ENCODE measurements at regions not wholly inside any gene's neighbourhood (a gene's known extent, or its start where the extent isn't known, plus 50 kb on each side); places are given as distances from the start of the nearest gene placed in this dataset.

DNA sequence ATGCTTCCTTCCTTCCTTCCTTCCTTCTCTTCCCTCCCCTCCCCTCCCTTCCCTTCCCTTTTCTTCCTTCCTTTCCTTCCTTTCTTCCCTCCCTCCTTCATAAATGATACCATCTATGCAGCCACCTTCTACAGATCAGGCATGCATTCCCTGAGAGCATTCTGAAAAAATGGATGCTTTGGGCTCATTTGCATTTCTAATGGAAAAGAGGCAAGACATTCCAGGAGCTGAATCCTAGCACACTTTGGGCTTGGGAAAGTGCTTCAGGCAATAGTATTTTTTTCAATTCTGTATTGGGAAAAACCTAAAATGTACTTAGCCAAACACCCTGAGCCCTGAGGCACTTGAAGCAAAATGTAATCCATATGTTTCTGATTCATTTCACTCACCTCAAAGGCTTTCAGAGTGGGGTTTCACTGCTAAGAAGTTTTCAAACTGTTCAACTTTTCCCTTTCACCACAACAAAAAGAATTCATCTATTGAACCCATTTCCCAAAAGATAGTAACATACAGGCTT lies 220.1 kb upstream of the RORA start:
- TF ChIP-seq, protein P1, sequence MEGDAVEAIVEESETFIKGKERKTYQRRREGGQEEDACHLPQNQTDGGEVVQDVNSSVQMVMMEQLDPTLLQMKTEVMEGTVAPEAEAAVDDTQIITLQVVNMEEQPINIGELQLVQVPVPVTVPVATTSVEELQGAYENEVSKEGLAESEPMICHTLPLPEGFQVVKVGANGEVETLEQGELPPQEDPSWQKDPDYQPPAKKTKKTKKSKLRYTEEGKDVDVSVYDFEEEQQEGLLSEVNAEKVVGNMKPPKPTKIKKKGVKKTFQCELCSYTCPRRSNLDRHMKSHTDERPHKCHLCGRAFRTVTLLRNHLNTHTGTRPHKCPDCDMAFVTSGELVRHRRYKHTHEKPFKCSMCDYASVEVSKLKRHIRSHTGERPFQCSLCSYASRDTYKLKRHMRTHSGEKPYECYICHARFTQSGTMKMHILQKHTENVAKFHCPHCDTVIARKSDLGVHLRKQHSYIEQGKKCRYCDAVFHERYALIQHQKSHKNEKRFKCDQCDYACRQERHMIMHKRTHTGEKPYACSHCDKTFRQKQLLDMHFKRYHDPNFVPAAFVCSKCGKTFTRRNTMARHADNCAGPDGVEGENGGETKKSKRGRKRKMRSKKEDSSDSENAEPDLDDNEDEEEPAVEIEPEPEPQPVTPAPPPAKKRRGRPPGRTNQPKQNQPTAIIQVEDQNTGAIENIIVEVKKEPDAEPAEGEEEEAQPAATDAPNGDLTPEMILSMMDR (IDR thresholded peaks at IDR 0.05; ENCODE audit: insufficient read depth, low read depth, low read length, missing control alignments): no peak
- no peak for DNase-seq (ENCODE audit: low read depth)
- H3K4me3 ChIP-seq (ENCODE audit: low read length): no peak overlapping the region

DNA sequence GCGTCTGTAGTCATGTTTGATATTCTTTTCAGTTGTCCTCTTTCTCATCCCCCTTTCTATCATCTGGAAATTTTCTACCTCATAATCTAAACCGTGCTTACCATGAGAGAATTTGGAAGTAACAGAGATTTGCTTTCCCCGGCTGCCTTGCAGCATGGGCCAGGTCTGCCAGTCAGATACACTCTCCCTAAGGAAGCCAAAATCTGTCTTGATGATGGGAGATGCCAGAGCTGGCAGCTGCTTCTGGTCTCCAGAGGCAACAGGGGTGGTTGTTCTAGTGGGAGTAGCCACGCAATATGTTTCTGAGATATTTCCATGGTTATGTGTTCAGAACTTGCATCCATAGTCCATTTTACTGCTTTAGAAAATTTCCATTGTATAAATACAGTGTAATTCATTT lies 218.9 kb upstream of the RORA start:
- DNase-seq (ENCODE audit: low read depth): no peak
- H3K4me3 ChIP-seq (ENCODE audit: low read length): no peak overlapping the region
- TF ChIP-seq, protein P1 (IDR thresholded peaks at IDR 0.05; ENCODE audit: insufficient read depth, low read depth, low read length, missing control alignments): no peak

DNA sequence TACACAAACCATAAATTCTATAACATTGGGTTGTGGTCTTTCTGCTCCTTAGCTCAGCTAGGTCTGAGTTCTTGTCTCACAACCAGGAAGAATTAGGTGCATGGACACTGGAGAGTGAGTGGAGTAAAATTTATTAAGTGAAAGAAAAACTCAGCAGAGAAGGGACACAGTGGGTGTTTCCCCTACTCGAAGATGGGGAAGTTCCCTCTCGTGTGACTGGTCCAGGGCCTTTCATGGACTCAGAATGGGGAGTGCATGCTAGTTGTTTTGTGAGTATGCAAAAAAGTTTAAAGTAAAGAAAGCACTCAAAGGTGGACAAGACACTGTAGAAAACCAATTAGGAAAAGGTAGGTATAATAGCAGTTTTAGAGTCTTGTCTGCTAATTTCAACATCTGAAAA lies 215.5 kb upstream of the RORA start:
- DNase-seq (ENCODE audit: low read depth): no peak
- no peak overlapping the region for H3K4me3 ChIP-seq (ENCODE audit: low read length)
- TF ChIP-seq, protein P1 (IDR thresholded peaks at IDR 0.05; ENCODE audit: insufficient read depth, low read depth, low read length, missing control alignments): no peak

DNA sequence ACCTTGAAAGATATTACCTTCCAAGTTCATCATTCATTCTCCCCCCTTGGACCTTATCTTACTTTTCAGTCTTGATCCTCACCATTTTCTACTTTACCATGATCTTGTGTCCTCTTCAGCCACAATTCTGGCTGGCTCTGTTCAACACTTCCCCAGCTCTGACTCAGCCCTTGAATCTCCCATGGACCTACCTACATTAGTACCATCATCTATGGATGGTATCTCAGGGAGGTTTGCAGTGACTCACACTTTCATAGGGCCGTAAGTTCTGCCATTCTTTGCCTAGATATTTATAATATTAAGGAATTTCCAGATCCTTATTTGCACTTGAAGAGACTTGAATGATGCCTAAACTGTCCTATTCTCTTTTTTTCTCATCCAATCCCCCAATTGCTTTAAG lies 213.7 kb upstream of the RORA start:
- H3K4me3 ChIP-seq (ENCODE audit: low read length): no peak overlapping the region
- TF ChIP-seq, protein P1 (IDR thresholded peaks at IDR 0.05; ENCODE audit: insufficient read depth, low read depth, low read length, missing control alignments): no peak
- DNase-seq (ENCODE audit: low read depth): no peak

DNA sequence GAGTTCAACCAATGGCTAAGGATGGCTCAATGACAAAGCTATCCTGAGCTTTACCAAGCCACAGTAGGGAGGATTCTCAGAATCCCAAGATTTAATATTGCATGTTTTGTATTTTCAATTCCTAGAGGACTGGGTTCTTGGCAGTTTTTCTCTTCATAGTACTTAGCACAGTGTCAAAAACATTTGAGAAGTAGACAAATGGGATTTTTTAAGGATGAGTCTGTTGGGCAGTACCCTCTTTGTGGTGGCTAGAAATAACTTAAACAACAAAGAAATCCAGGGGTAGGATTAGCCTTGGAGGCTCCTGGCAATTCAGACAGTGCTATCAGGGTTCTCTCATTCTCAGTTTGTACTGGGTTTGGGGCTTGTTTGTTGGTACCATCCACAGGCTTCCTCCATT lies 212.8 kb upstream of the RORA start:
- no peak for DNase-seq (ENCODE audit: low read depth)
- TF ChIP-seq, protein P1 (IDR thresholded peaks at IDR 0.05; ENCODE audit: insufficient read depth, low read depth, low read length, missing control alignments): no peak

DNA sequence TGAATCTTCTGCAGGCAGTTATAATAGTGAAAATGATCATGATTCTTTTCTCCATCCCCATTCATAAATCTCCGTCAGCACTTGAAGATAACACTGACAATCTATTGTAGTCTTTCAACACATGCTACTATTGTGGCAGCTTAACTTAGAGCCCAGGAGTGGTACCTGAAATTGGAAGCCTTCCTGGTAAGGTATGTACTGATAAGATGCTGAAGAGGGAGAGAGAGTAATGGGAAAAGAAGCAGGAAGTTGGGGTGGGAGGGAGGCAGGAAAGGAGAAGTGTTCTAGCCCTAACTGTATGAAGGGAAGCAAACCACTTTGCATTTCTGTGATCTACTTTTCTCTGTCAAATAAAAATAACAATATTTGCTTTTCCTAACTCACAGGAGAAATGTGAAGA lies 197.4 kb upstream of the RORA start:
- no peak overlapping the region for H3K4me3 ChIP-seq (ENCODE audit: low read length)
- TF ChIP-seq, protein P1 (IDR thresholded peaks at IDR 0.05; ENCODE audit: insufficient read depth, low read depth, low read length, missing control alignments): no peak
- DNase-seq (ENCODE audit: low read depth): no peak

More for the DNA sequence above, 212.8 kb upstream of the RORA start:
- H3K4me3 ChIP-seq (ENCODE audit: low read length): no peak overlapping the region

DNA sequence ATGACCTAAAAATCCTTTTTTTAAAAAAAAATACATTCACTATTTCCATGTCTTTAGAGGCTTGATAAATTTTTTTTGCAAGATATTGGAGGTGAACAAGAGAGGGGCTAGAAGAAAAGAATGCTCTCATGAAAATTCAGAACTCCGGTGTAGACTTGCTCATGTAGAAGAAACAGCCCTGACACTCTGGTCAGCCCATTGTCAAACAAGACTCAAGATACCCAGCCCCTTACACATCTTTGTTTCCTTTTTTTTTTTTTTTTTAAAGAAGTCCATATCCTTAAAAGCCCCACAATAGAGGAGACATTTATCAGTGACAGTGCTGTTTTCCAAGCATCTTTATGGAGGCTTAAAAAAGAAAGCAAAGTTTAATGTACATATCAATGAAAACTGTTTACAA lies 196.8 kb upstream of the RORA start:
- H3K4me3 ChIP-seq (ENCODE audit: low read length): no peak overlapping the region
- no peak for DNase-seq (ENCODE audit: low read depth)
- TF ChIP-seq, protein P1 (IDR thresholded peaks at IDR 0.05; ENCODE audit: insufficient read depth, low read depth, low read length, missing control alignments): no peak

All from epithelial cell of esophagus (primary cell).